RWPE2 (cell line): ENCODE measurements at regions not wholly inside any gene's neighbourhood (a gene's known extent, or its start where the extent isn't known, plus 50 kb on each side); places are given as distances from the start of the nearest gene placed in this dataset.

Experiments used
- ATAC-seq: fragments of 200-7000 bp; cut with Tn5 transposase; 3 replicates; pipeline ENCODE4 v1.9.1; 2021; ENCODE audit warnings: low read depth
- DNase-seq: peaks from one replicate; pipeline ENCODE4 v3.0.0-alpha.2; 2020; ENCODE audit warnings: low spot score
- H3K27ac ChIP-seq: fragments of 450-650 bp; 2 replicates; pipeline ENCODE4 v1.5.1; 2017; ENCODE audit warnings: mild to moderate bottlenecking; ENCODE audit not compliant: poor library complexity, severe bottlenecking
- H3K27me3 ChIP-seq: fragments of 250-450 bp; sonication (Bioruptor Pico); 2 replicates; pipeline ENCODE4 v1.5.1; 2021; ENCODE audit warnings: mild to moderate bottlenecking, moderate library complexity; ENCODE audit not compliant: insufficient read depth, poor library complexity, severe bottlenecking
- H3K36me3 ChIP-seq: fragments of 250-450 bp; sonication (Bioruptor Pico); 2 replicates; pipeline ENCODE4 v1.5.1; 2020; ENCODE audit warnings: low read depth, mild to moderate bottlenecking, moderate library complexity
- H3K4me1 ChIP-seq: fragments of 250-450 bp; sonication (Bioruptor Pico); 2 replicates; pipeline ENCODE4 v1.5.1; 2021; ENCODE audit warnings: mild to moderate bottlenecking, moderate library complexity; ENCODE audit not compliant: insufficient read depth, poor library complexity, severe bottlenecking
- H3K4me3 ChIP-seq: fragments of 250-450 bp; sonication (Bioruptor Pico); 2 replicates; pipeline ENCODE4 v1.5.1; 2021; ENCODE audit warnings: mild to moderate bottlenecking, moderate library complexity; ENCODE audit not compliant: severe bottlenecking
- H3K9me3 ChIP-seq: fragments of 250-450 bp; sonication (Bioruptor Pico); 2 replicates; pipeline ENCODE4 v1.5.1; 2021; ENCODE audit warnings: mild to moderate bottlenecking, moderate library complexity; ENCODE audit not compliant: severe bottlenecking
- TF ChIP-seq, protein P1 (sequence below): fragments of 450-650 bp; IDR thresholded peaks from one replicate; pipeline ENCODE4 v1.5.1; 2017; ENCODE audit warnings: mild to moderate bottlenecking, moderate library complexity; ENCODE audit not compliant: poor library complexity, severe bottlenecking

- TF ChIP-seq, protein P1, sequence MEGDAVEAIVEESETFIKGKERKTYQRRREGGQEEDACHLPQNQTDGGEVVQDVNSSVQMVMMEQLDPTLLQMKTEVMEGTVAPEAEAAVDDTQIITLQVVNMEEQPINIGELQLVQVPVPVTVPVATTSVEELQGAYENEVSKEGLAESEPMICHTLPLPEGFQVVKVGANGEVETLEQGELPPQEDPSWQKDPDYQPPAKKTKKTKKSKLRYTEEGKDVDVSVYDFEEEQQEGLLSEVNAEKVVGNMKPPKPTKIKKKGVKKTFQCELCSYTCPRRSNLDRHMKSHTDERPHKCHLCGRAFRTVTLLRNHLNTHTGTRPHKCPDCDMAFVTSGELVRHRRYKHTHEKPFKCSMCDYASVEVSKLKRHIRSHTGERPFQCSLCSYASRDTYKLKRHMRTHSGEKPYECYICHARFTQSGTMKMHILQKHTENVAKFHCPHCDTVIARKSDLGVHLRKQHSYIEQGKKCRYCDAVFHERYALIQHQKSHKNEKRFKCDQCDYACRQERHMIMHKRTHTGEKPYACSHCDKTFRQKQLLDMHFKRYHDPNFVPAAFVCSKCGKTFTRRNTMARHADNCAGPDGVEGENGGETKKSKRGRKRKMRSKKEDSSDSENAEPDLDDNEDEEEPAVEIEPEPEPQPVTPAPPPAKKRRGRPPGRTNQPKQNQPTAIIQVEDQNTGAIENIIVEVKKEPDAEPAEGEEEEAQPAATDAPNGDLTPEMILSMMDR = no peak
- no peak for DNase-seq
- Histone ChIP-seq H3K27me3 (no peaks in the 10 kb centered on the region), H3K27ac (no peak overlapping the region), H3K9me3 (no peaks in the 10 kb centered on the region), H3K36me3 (no peaks in the 10 kb centered on the region), H3K4me3 (no peak overlapping the region), H3K4me1 (no peaks in the 10 kb centered on the region)
- ATAC-seq = no peak
Measured at GRCh38 chr12:25041006-25041741, 92.3 kb upstream of the BCAT1 start.

GRCh38 chr12:25040593-25040992 is 91.7 kb upstream of the BCAT1 start:
- no peaks in the 10 kb centered on the region for H3K9me3 ChIP-seq
- DNase-seq (no peak), ATAC-seq (no peak)
- H3K4me1 ChIP-seq = no peaks in the 10 kb centered on the region
- no peaks in the 10 kb centered on the region for H3K36me3 ChIP-seq
- no peak overlapping the region for H3K4me3 ChIP-seq
- no peaks in the 10 kb centered on the region for H3K27me3 ChIP-seq
- TF ChIP-seq, protein P1 = no peak
- H3K27ac ChIP-seq = no peak overlapping the region

DNA sequence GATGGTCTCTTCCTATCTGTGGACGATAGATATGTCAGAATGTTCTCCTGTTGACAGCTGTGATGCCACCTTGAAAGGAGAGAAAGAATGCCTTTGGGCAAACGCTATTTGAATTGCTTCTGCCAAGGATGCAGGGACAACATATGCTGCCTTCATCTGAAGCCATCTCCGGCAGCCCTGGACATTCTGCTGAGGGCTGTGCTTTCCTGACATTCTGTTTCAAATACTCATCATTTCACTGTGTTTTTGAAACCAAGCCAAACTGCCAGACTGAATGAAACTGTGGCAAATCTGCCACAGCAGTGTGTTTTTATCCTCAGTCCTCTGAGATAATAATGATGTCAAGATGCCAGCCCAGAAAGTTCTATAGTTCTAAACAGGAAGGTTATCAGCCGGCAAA is 85.8 kb upstream of the BCAT1 start:
- ATAC-seq (no peak), DNase-seq (no peak)
- no peak overlapping the region for H3K27ac ChIP-seq
- no peak overlapping the region for H3K4me3 ChIP-seq
- no peaks in the 10 kb centered on the region for H3K4me1 ChIP-seq
- no peaks in the 10 kb centered on the region for H3K36me3 ChIP-seq
- no peaks in the 10 kb centered on the region for H3K27me3 ChIP-seq
- no peaks in the 10 kb centered on the region for H3K9me3 ChIP-seq
- TF ChIP-seq, protein P1 = no peak

- Histone ChIP-seq H3K9me3 (no peaks in the 10 kb centered on the region), H3K36me3 (no peaks in the 10 kb centered on the region), H3K27me3 (no peaks in the 10 kb centered on the region), H3K4me1 (no peaks in the 10 kb centered on the region), H3K4me3 (no peak overlapping the region), H3K27ac (no peak overlapping the region)
- TF ChIP-seq, protein P1 = no peak
- DNase-seq (no peak), ATAC-seq (no peak)
Measured at GRCh38 chr12:25025951-25026490, 77.1 kb upstream of the BCAT1 start.

GRCh38 chr12:25025260-25025659 is 76.4 kb upstream of the BCAT1 start:
- Histone ChIP-seq H3K36me3 (no peaks in the 10 kb centered on the region), H3K9me3 (no peaks in the 10 kb centered on the region), H3K27ac (no peak overlapping the region), H3K4me1 (no peaks in the 10 kb centered on the region), H3K27me3 (no peaks in the 10 kb centered on the region), H3K4me3 (no peak overlapping the region)
- TF ChIP-seq, protein P1 = no peak
- DNase-seq (no peak), ATAC-seq (no peak)
